Neural cell (in vitro differentiated cells): ENCODE measurements at regions not wholly inside any gene's neighbourhood (a gene's known extent, or its start where the extent isn't known, plus 50 kb on each side); places are given as distances from the start of the nearest gene placed in this dataset.

Experiments used
- H2AFZ ChIP-seq: fragments of 200-600, 300-800 bp; sonication (generic), shearing (Covaris generic); 2 replicates; pipeline ENCODE4 v1.6.0; 2014; ENCODE audit warnings: low read depth, mild to moderate bottlenecking, antibody characterized with exemption, low read length, moderate library complexity
- H3F3A ChIP-seq: fragments of 200-600 bp; shearing (Covaris generic); 2 replicates; pipeline ENCODE4 v1.6.1; 2016; ENCODE audit warnings: mild to moderate bottlenecking, moderate library complexity, mixed read lengths, antibody characterized with exemption, low read length; ENCODE audit not compliant: insufficient read depth, poor library complexity, severe bottlenecking
- H3K27ac ChIP-seq: fragments of 200-600, 300-800 bp; sonication (generic), shearing (Covaris generic); 2 replicates; pipeline ENCODE4 v1.5.1; 2014; ENCODE audit warnings: mild to moderate bottlenecking, low read length, moderate library complexity
- H3K27me3 ChIP-seq: fragments of 300-800, 200-600 bp; sonication (generic), shearing (Covaris generic); 2 replicates; pipeline ENCODE4 v1.6.0; 2014; ENCODE audit warnings: mild to moderate bottlenecking, low read depth, low read length, moderate library complexity; ENCODE audit not compliant: insufficient read depth
- H3K36me3 ChIP-seq: fragments of 300-800, 200-600 bp; sonication (generic), shearing (Covaris generic); 2 replicates; pipeline ENCODE4 v1.5.1; 2014; ENCODE audit warnings: mild to moderate bottlenecking, antibody characterized with exemption, low read length, moderate library complexity; ENCODE audit not compliant: insufficient read depth
- H3K4me2 ChIP-seq: fragments of 300-800, 200-600 bp; sonication (generic), shearing (Covaris generic); 2 replicates; pipeline ENCODE4 v1.6.0; 2014; ENCODE audit warnings: mild to moderate bottlenecking, low read length
- H3K4me3 ChIP-seq: fragments of 300-800, 200-600 bp; sonication (generic), shearing (Covaris generic); 2 replicates; pipeline ENCODE4 v1.5.1; 2014; ENCODE audit warnings: mild to moderate bottlenecking, low read length, moderate library complexity
- H3K79me2 ChIP-seq: fragments of 200-600 bp; shearing (Covaris generic); replicated peaks from 2 replicates; pipeline ENCODE4 v1.6.0; 2014; ENCODE audit warnings: mild to moderate bottlenecking, low read length, moderate library complexity; ENCODE audit not compliant: insufficient read depth
- H3K9ac ChIP-seq: fragments of 300-800, 200-600 bp; sonication (generic), shearing (Covaris generic); 2 replicates; pipeline ENCODE4 v1.6.1; 2016; ENCODE audit warnings: mild to moderate bottlenecking, low read length, mixed read lengths
- H3K9me2 ChIP-seq: fragments of 200-600 bp; shearing (Covaris generic); 2 replicates; pipeline ENCODE4 v1.6.1; 2016; ENCODE audit warnings: mild to moderate bottlenecking, low read length, mixed read lengths; ENCODE audit not compliant: insufficient read depth
- H3K9me3 ChIP-seq: fragments of 200-600, 300-800 bp; sonication (generic), shearing (Covaris generic); 2 replicates; pipeline ENCODE4 v1.6.1; 2016; ENCODE audit warnings: mild to moderate bottlenecking, mixed run types, low read length, moderate library complexity, mixed read lengths
- H4K20me1 ChIP-seq: fragments of 200-600 bp; shearing (Covaris generic); 2 replicates; pipeline ENCODE4 v1.6.1; 2016; ENCODE audit warnings: mild to moderate bottlenecking, mixed run types; ENCODE audit not compliant: insufficient read depth
- CTCF ChIP-seq: fragments of 450-650 bp; IDR thresholded peaks from 2 replicates; pipeline ENCODE4 v1.5.1; 2014; ENCODE audit warnings: antibody characterized with exemption, mild to moderate bottlenecking, moderate library complexity; ENCODE audit not compliant: poor library complexity, severe bottlenecking
- EP300 ChIP-seq: fragments of 450-650 bp; conservative IDR thresholded peaks from 2 replicates; pipeline ENCODE4 v1.6.1; 2014; ENCODE audit warnings: antibody characterized with exemption, mild to moderate bottlenecking, moderate library complexity; ENCODE audit not compliant: poor library complexity, severe bottlenecking
- EZH2 ChIP-seq: fragments of 200-600, 300-800 bp; shearing (Covaris generic), sonication (generic); IDR thresholded peaks from 2 replicates; pipeline ENCODE4 v1.6.1; 2014; ENCODE audit warnings: antibody characterized with exemption, low read length, borderline replicate concordance, mild to moderate bottlenecking; ENCODE audit not compliant: insufficient read depth, poor library complexity, severe bottlenecking
- MXI1 ChIP-seq: fragments of 450-650 bp; conservative IDR thresholded peaks from 2 replicates; pipeline ENCODE4 v1.6.1; 2014; ENCODE audit warnings: antibody characterized with exemption, mild to moderate bottlenecking; ENCODE audit not compliant: poor library complexity, severe bottlenecking
- POLR2AphosphoS5 ChIP-seq: IDR thresholded peaks from 2 replicates; pipeline ENCODE4 v1.6.1; 2012
- RAD21 ChIP-seq: fragments of 450-650 bp; conservative IDR thresholded peaks from 2 replicates; pipeline ENCODE4 v1.6.1; 2014; ENCODE audit warnings: antibody characterized with exemption, mild to moderate bottlenecking, moderate library complexity
- REST ChIP-seq: IDR thresholded peaks from 2 replicates; pipeline ENCODE4 v1.6.1; 2012; ENCODE audit warnings: borderline replicate concordance
- TAF1 ChIP-seq: IDR thresholded peaks from 2 replicates; pipeline ENCODE4 v1.6.1; 2012; ENCODE audit warnings: low read depth

GRCh38 chr6:168130697-168131371 is 51.8 kb upstream of the FRMD1 start:
- Histone ChIP-seq H2AFZ (no peak overlapping the region), H3K36me3 (no peaks in the 10 kb centered on the region), H3K27me3 (no peaks in the 10 kb centered on the region), H4K20me1 (no peaks in the 10 kb centered on the region), H3K79me2 (no peaks in the 10 kb centered on the region), H3K9me2 (no peaks in the 10 kb centered on the region), H3K27ac (no peak overlapping the region), H3F3A (no peaks in the 10 kb centered on the region), H3K9me3 (no peaks in the 10 kb centered on the region), H3K4me3 (no peak overlapping the region), H3K9ac (no peak overlapping the region), H3K4me2 (no peak overlapping the region)
- no peak for TF ChIP-seq MXI1
- no peak for TF ChIP-seq RAD21
- TF ChIP-seq REST, result no peak
- no peak for TF ChIP-seq EP300
- no peak for TF ChIP-seq CTCF
- no peak for TF ChIP-seq TAF1
- no peak for TF ChIP-seq POLR2AphosphoS5
- no peak for TF ChIP-seq EZH2

GRCh38 chr6:168130168-168130696 is 51.2 kb upstream of the FRMD1 start:
- no peaks in the 10 kb centered on the region for H3K27me3 ChIP-seq
- no peak overlapping the region for H3K9ac ChIP-seq

More at GRCh38 chr6:168130168-168130696, 51.2 kb upstream of the FRMD1 start:
- Histone ChIP-seq H3K79me2 (no peaks in the 10 kb centered on the region), H2AFZ (no peak overlapping the region), H3K36me3 (no peaks in the 10 kb centered on the region), H4K20me1 (no peaks in the 10 kb centered on the region), H3F3A (no peaks in the 10 kb centered on the region), H3K4me2 (no peak overlapping the region), H3K9me3 (no peaks in the 10 kb centered on the region), H3K27ac (no peak overlapping the region), H3K4me3 (no peak overlapping the region), H3K9me2 (no peaks in the 10 kb centered on the region)
- TF ChIP-seq CTCF (no peak), EP300 (no peak)
